ENCODE measurements at regions not wholly inside any gene's neighbourhood (a gene's known extent, or its start where the extent isn't known, plus 50 kb on each side); places are given as distances from the start of the nearest gene placed in this dataset.

GRCh38 chr16:49093939-49094338 lies 187.7 kb downstream of the CBLN1 start:
- ATAC-seq (ENCODE audit: low read depth) (no peak), DNase-seq (no peak)
- H3K9ac ChIP-seq (ENCODE audit: low read length), result no peak overlapping the region
- Mint-ChIP-seq H3K27ac (no peak overlapping the region), H3K9me3 (ENCODE audit: insufficient read depth) (peaks cover 5% of the 10 kb centered on the region), H3K27me3 (no peaks in the 10 kb centered on the region), H3K4me1 (no peaks in the 10 kb centered on the region), H3K4me3 (no peak overlapping the region)
- CTCF ChIA-PET, result no interaction called here
- no peak overlapping the region for H3K27ac ChIP-seq (ENCODE audit: low read length in 2 of 2)
- no peak overlapping the region for H3K4me2 ChIP-seq (replicated peaks; ENCODE audit: low read depth, low read length, poor library complexity, severe bottlenecking)
- H4K20me1 ChIP-seq (ENCODE audit: control insufficient read depth, insufficient read depth, low read length, poor library complexity, severe bottlenecking), result no peaks in the 10 kb centered on the region
- intact Hi-C loops (cut with micrococcal nuclease), result no loop called here
- no peaks in the 10 kb centered on the region for H3K4me1 ChIP-seq (ENCODE audit: control insufficient read depth in 2 of 2, insufficient read depth in 2 of 2, low read length in 2 of 2)
- H3K4me3 ChIP-seq (ENCODE audit: control extremely low read depth in 1 of 5, extremely low read depth in 1 of 5, insufficient read depth in 1 of 5, low read depth in 2 of 5, low read length in 4 of 5), result no peak overlapping the region
- POLR2A ChIA-PET, result no interaction called here
- 78% methylated on average over 2 of the region's 2 CpGs for WGBS (ENCODE audit: insufficient coverage)
- no peaks in the 10 kb centered on the region for H3K27me3 ChIP-seq (replicated peaks in 1 of 4; ENCODE audit: control extremely low read depth in 1 of 4, control insufficient read depth in 3 of 4, insufficient read depth in 4 of 4, low read length in 3 of 4)
- no peaks in the 10 kb centered on the region for H3K36me3 ChIP-seq (replicated peaks in 1 of 2; ENCODE audit: control extremely low read depth in 1 of 2, control insufficient read depth in 1 of 2, extremely low read depth in 1 of 2, insufficient read depth in 2 of 2, low read length in 1 of 2)
- no peak overlapping the region for H2AFZ ChIP-seq (ENCODE audit: insufficient read depth, low read depth, low read length, poor library complexity, severe bottlenecking)
- TF ChIP-seq EZH2 (IDR thresholded peaks at IDR 0.05; ENCODE audit: borderline replicate concordance, insufficient read depth, low read depth, low read length, poor library complexity, severe bottlenecking), result no peak
- TF ChIP-seq CTCF (IDR thresholded peaks at IDR 0.05), result no peak
- no peaks in the 10 kb centered on the region for H3K79me2 ChIP-seq (ENCODE audit: control insufficient read depth, insufficient read depth, low read length)
- no peaks in the 10 kb centered on the region for H3K9me3 ChIP-seq (ENCODE audit: control extremely low read depth in 1 of 3, control insufficient read depth in 2 of 3, insufficient read depth in 1 of 3, low read length in 2 of 3)

DNA sequence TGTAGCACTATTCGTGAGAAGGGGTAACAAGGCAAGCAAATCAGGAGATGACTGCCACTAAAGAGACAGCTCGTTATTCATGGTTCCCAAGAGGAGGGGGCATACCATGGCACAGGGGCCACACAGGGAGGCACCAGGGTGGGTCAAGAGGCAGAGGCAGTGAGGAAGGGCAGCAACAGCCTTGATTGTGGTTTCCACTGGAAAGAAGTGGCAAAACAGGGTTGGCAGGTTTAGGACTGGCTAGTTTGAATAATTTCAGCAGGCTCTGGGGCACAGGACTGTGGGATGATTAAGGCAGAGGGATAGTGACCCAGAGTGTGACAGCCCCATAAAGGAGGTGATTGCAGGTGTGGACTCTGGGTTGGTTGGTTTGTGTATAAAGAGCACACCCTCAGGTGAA lies 188.9 kb downstream of the CBLN1 start:
- CTCF ChIA-PET, result no interaction called here
- TF ChIP-seq CTCF (IDR thresholded peaks at IDR 0.05) (no peak), EZH2 (IDR thresholded peaks at IDR 0.05; ENCODE audit: borderline replicate concordance, insufficient read depth, low read depth, low read length, poor library complexity, severe bottlenecking) (no peak)

More for the DNA sequence above, 188.9 kb downstream of the CBLN1 start:
- H3K9me3 Mint-ChIP-seq (ENCODE audit: insufficient read depth), result peaks cover 5% of the 10 kb centered on the region
- H3K9me3 ChIP-seq (ENCODE audit: control extremely low read depth in 1 of 3, control insufficient read depth in 2 of 3, insufficient read depth in 1 of 3, low read length in 2 of 3), result no peaks in the 10 kb centered on the region
- no peak overlapping the region for H3K4me2 ChIP-seq (replicated peaks; ENCODE audit: low read depth, low read length, poor library complexity, severe bottlenecking)
- DNase-seq (no peak), ATAC-seq (ENCODE audit: low read depth) (no peak)
- no peak overlapping the region for H3K27ac ChIP-seq (ENCODE audit: low read length in 2 of 2)
- H2AFZ ChIP-seq (ENCODE audit: insufficient read depth, low read depth, low read length, poor library complexity, severe bottlenecking), result no peak overlapping the region
- no peaks in the 10 kb centered on the region for H3K27me3 ChIP-seq (replicated peaks in 1 of 4; ENCODE audit: control extremely low read depth in 1 of 4, control insufficient read depth in 3 of 4, insufficient read depth in 4 of 4, low read length in 3 of 4)
- no peak overlapping the region for H3K9ac ChIP-seq (ENCODE audit: low read length)
- H3K79me2 ChIP-seq (ENCODE audit: control insufficient read depth, insufficient read depth, low read length), result no peaks in the 10 kb centered on the region
- no peak overlapping the region for H3K4me3 Mint-ChIP-seq
- H3K4me1 Mint-ChIP-seq, result no peaks in the 10 kb centered on the region
- no peaks in the 10 kb centered on the region for H3K27me3 Mint-ChIP-seq
- WGBS (ENCODE audit: insufficient coverage), result 78% methylated on average over 2 of the region's 2 CpGs
- H3K4me1 ChIP-seq (ENCODE audit: control insufficient read depth in 2 of 2, insufficient read depth in 2 of 2, low read length in 2 of 2), result no peaks in the 10 kb centered on the region
- no peak overlapping the region for H3K4me3 ChIP-seq (ENCODE audit: control extremely low read depth in 1 of 5, extremely low read depth in 1 of 5, insufficient read depth in 1 of 5, low read depth in 2 of 5, low read length in 4 of 5)
- POLR2A ChIA-PET, result no interaction called here
- H3K36me3 ChIP-seq (replicated peaks in 1 of 2; ENCODE audit: control extremely low read depth in 1 of 2, control insufficient read depth in 1 of 2, extremely low read depth in 1 of 2, insufficient read depth in 2 of 2, low read length in 1 of 2), result no peaks in the 10 kb centered on the region
- no peaks in the 10 kb centered on the region for H4K20me1 ChIP-seq (ENCODE audit: control insufficient read depth, insufficient read depth, low read length, poor library complexity, severe bottlenecking)
- intact Hi-C loops (cut with micrococcal nuclease), result no loop called here
- no peak overlapping the region for H3K27ac Mint-ChIP-seq

Data from B cell (primary cell).